IPS-18a (cell line): ENCODE measurements at regions not wholly inside any gene's neighbourhood (a gene's known extent, or its start where the extent isn't known, plus 50 kb on each side); places are given as distances from the start of the nearest gene placed in this dataset.
"Not testable (repeated sequence)": the region's sequence is repeated elsewhere in the genome, so short reads cannot be mapped to it uniquely, and the experiment has no call there.

Source experiments
- H3K27ac ChIP-seq: one replicate; pipeline ENCODE4 v1.5.1; 2013; ENCODE audit warnings: low read length
- H3K27me3 ChIP-seq: one replicate; pipeline ENCODE4 v1.6.1; 2013; ENCODE audit warnings: mild to moderate bottlenecking, low read length; ENCODE audit not compliant: control insufficient read depth, insufficient read depth
- H3K36me3 ChIP-seq: one replicate; pipeline ENCODE4 v1.6.1; 2013; ENCODE audit warnings: low read depth, low read length; ENCODE audit not compliant: control insufficient read depth
- H3K4me1 ChIP-seq: one replicate; pipeline ENCODE4 v1.6.1; 2013; ENCODE audit warnings: low read depth, low read length; ENCODE audit not compliant: control insufficient read depth
- H3K4me3 ChIP-seq: one replicate; pipeline ENCODE4 v1.5.1; 2013; ENCODE audit warnings: low read length
- H3K9ac ChIP-seq: one replicate; pipeline ENCODE4 v1.6.1; 2013; ENCODE audit warnings: mild to moderate bottlenecking, low read length, moderate library complexity
- H3K9me3 ChIP-seq: one replicate; pipeline ENCODE4 v1.6.1; 2013; ENCODE audit warnings: low read depth, low read length; ENCODE audit not compliant: control insufficient read depth

GRCh38 chr9:115810166-115810565, 343.4 kb upstream of the PAPPA start:
- no peaks in the 10 kb centered on the region for H3K36me3 ChIP-seq
- H3K9me3 ChIP-seq = no peaks in the 10 kb centered on the region
- no peaks in the 10 kb centered on the region for H3K27me3 ChIP-seq
- H3K4me1 ChIP-seq = no peaks in the 10 kb centered on the region
- no peak overlapping the region for H3K4me3 ChIP-seq
- no peak overlapping the region for H3K9ac ChIP-seq
- no peak overlapping the region for H3K27ac ChIP-seq

- no peaks in the 10 kb centered on the region for H3K36me3 ChIP-seq
- H3K4me1 ChIP-seq = no peaks in the 10 kb centered on the region
- H3K9ac ChIP-seq = no peak overlapping the region
- H3K9me3 ChIP-seq = no peaks in the 10 kb centered on the region
- H3K27me3 ChIP-seq = no peaks in the 10 kb centered on the region
- no peak overlapping the region for H3K27ac ChIP-seq
- H3K4me3 ChIP-seq = no peak overlapping the region
Observed at GRCh38 chr9:115814081-115814480, 339.5 kb upstream of the PAPPA start.

GRCh38 chr9:115815786-115816185, 337.8 kb upstream of the PAPPA start:
- no peak overlapping the region for H3K9ac ChIP-seq
- no peak overlapping the region for H3K27ac ChIP-seq
- no peaks in the 10 kb centered on the region for H3K27me3 ChIP-seq
- H3K4me3 ChIP-seq = no peak overlapping the region
- no peaks in the 10 kb centered on the region for H3K9me3 ChIP-seq
- H3K4me1 ChIP-seq = no peaks in the 10 kb centered on the region
- H3K36me3 ChIP-seq = no peaks in the 10 kb centered on the region

- not testable (repeated sequence) for H3K27ac ChIP-seq, H3K27me3 ChIP-seq, H3K4me1 ChIP-seq, H3K4me3 ChIP-seq, H3K9ac ChIP-seq, H3K36me3 ChIP-seq, H3K9me3 ChIP-seq
Observed at GRCh38 chr9:115818651-115819050, 334.9 kb upstream of the PAPPA start.

GRCh38 chr9:115832031-115832430, 321.6 kb upstream of the PAPPA start:
- Histone ChIP-seq H3K9me3 (peaks cover 3% of the 10 kb centered on the region), H3K4me3 (no peak overlapping the region), H3K27ac (no peak overlapping the region), H3K9ac (no peak overlapping the region), H3K27me3 (no peaks in the 10 kb centered on the region), H3K4me1 (peaks cover under 1% of the 10 kb centered on the region), H3K36me3 (peaks cover 4% of the 10 kb centered on the region)

GRCh38 chr9:115837618-115838017, 316.0 kb upstream of the PAPPA start:
- Histone ChIP-seq H3K4me1 (peaks cover 15% of the 10 kb centered on the region), H3K27ac (peak overlapping the region; percentile 45), H3K36me3 (peaks cover 4% of the 10 kb centered on the region), H3K9ac (peak overlapping the region; percentile 23), H3K9me3 (no peaks in the 10 kb centered on the region), H3K4me3 (peak overlapping the region; percentile 26), H3K27me3 (no peaks in the 10 kb centered on the region)

- H3K4me1 ChIP-seq = peaks cover 15% of the 10 kb centered on the region
- peak overlapping the region; percentile 26 for H3K4me3 ChIP-seq
- no peaks in the 10 kb centered on the region for H3K27me3 ChIP-seq
- peak overlapping the region; percentile 23 for H3K9ac ChIP-seq
- H3K9me3 ChIP-seq = no peaks in the 10 kb centered on the region
- H3K27ac ChIP-seq = no peak overlapping the region
- peaks cover 4% of the 10 kb centered on the region for H3K36me3 ChIP-seq
Observed at GRCh38 chr9:115838417-115838816, 315.2 kb upstream of the PAPPA start.

- not testable (repeated sequence) for H3K9me3 ChIP-seq, H3K36me3 ChIP-seq, H3K27ac ChIP-seq, H3K27me3 ChIP-seq
- H3K4me3 ChIP-seq = peak overlapping the region; percentile 69
- peaks cover 21% of the 10 kb centered on the region for H3K4me1 ChIP-seq
- peak overlapping the region; percentile 48 for H3K9ac ChIP-seq
Observed at GRCh38 chr9:115844433-115844832, 309.2 kb upstream of the PAPPA start.

GRCh38 chr9:115845648-115846312, 307.8 kb upstream of the PAPPA start:
- Histone ChIP-seq H3K36me3 (no peaks in the 10 kb centered on the region), H3K9me3 (no peaks in the 10 kb centered on the region), H3K4me3 (peak overlapping the region; percentile 69), H3K27ac (no peak overlapping the region), H3K27me3 (no peaks in the 10 kb centered on the region), H3K4me1 (peaks cover 21% of the 10 kb centered on the region), H3K9ac (no peak overlapping the region)

- Histone ChIP-seq H3K36me3 (no peaks in the 10 kb centered on the region), H3K4me1 (peaks cover 21% of the 10 kb centered on the region), H3K9ac (no peak overlapping the region), H3K9me3 (no peaks in the 10 kb centered on the region), H3K4me3 (no peak overlapping the region), H3K27ac (no peak overlapping the region), H3K27me3 (no peaks in the 10 kb centered on the region)
Observed at GRCh38 chr9:115847216-115847615, 306.4 kb upstream of the PAPPA start.

- Histone ChIP-seq H3K9me3 (no peaks in the 10 kb centered on the region), H3K27ac (no peak overlapping the region), H3K4me3 (no peak overlapping the region), H3K36me3 (no peaks in the 10 kb centered on the region), H3K4me1 (peaks cover 20% of the 10 kb centered on the region), H3K27me3 (no peaks in the 10 kb centered on the region), H3K9ac (no peak overlapping the region)
Observed at GRCh38 chr9:115849679-115850412, 303.7 kb upstream of the PAPPA start.
